IPS DF 6.9 (cell line): ENCODE measurements at regions not wholly inside any gene's neighbourhood (a gene's known extent, or its start where the extent isn't known, plus 50 kb on each side); places are given as distances from the start of the nearest gene placed in this dataset.

Source experiments
- DNase-seq: peaks from one replicate; pipeline ENCODE4 v3.0.0-alpha.2; 2013; ENCODE audit warnings: low read depth, low spot score
- H3K27ac ChIP-seq: one replicate; pipeline ENCODE4 v1.5.1; 2013; ENCODE audit warnings: low read length, control low read depth
- H3K27me3 ChIP-seq: 2 replicates; pipeline ENCODE4 v1.6.1; 2013; ENCODE audit warnings: mild to moderate bottlenecking, low read length; ENCODE audit not compliant: control insufficient read depth, insufficient read depth
- H3K36me3 ChIP-seq: 2 replicates; pipeline ENCODE4 v1.6.1; 2013; ENCODE audit warnings: low read length; ENCODE audit not compliant: control insufficient read depth, insufficient read depth
- H3K4me1 ChIP-seq: 2 replicates; pipeline ENCODE4 v1.6.1; 2013; ENCODE audit warnings: low read length; ENCODE audit not compliant: control insufficient read depth, insufficient read depth
- H3K4me3 ChIP-seq: 2 replicates; pipeline ENCODE4 v1.5.1; 2013; ENCODE audit warnings: mild to moderate bottlenecking, low read length
- H3K9me3 ChIP-seq: 2 replicates; pipeline ENCODE4 v1.6.1; 2013; ENCODE audit warnings: low read length, inconsistent platforms; ENCODE audit not compliant: control insufficient read depth, insufficient read depth
- WGBS: extraction: QIAGEN DNeasy Blood & Tissue Kit; methylation state at CpG from one replicate; pipeline ENCODE4 v1.1.7; 2013; ENCODE audit warnings: mixed read lengths, missing lambda C conversion rate; ENCODE audit not compliant: insufficient read length, insufficient coverage; 5-methylcytosine and 5-hydroxymethylcytosine counted together

GRCh38 chr5:104987074-104987473 lies 1424.5 kb upstream of the NUDT12 start:
- Histone ChIP-seq H3K36me3 (no peaks in the 10 kb centered on the region), H3K4me3 (no peak overlapping the region), H3K27ac (no peak overlapping the region), H3K27me3 (no peaks in the 10 kb centered on the region), H3K4me1 (no peaks in the 10 kb centered on the region), H3K9me3 (no peaks in the 10 kb centered on the region)
- no peak for DNase-seq

DNA sequence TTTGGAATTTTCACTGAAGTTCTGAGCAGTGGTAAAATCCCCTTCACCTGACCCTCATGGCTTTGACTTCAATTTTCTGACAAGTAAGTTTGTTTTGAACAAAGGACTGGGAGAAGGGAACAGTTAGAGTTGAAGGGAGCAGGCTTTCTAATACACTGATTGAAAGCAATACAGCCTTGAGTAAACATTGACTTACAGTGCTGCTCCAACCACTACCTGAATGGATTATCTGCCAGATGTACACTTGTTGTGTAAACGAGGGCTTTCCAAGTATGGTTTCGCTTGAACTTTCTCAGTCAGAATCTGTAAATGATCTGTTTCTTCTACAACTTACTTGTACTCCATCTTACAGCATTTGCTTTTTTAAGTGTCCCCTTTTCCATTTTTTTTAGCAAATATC lies 1414.9 kb upstream of the NUDT12 start:
- H3K27me3 ChIP-seq, result no peaks in the 10 kb centered on the region
- no CpG with 5 or more reads among the region's 2 CpGs for WGBS
- no peaks in the 10 kb centered on the region for H3K9me3 ChIP-seq
- H3K4me3 ChIP-seq, result no peak overlapping the region
- H3K27ac ChIP-seq, result no peak overlapping the region
- no peak for DNase-seq
- no peaks in the 10 kb centered on the region for H3K36me3 ChIP-seq
- H3K4me1 ChIP-seq, result no peaks in the 10 kb centered on the region

DNA sequence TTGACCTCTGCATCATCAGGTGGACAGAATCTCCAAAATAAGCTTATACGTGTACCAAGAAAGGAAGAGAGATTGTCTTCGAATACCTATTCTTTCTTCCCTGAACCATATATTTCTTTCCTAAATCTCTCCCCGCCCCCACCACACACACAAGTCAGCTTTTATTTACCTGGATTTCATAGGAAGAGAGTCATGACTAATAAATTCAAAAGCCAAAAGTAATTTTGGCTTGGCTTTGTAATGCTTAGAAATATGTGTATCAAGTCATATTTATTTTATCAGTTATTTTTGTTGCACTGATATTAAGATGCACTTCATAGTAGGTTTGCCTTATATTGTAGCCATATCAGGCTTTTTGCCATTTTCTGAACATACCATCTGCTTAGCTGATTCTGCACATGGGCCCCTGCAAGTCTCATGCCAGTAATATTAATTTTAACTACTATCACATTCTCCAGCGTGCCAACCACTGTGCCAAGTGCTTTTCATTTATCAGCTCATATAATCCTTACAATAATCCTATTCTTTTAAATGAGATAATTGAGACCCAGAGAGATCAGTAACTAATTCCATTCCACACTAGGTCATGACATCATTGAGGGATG lies 1405.3 kb upstream of the NUDT12 start:
- Histone ChIP-seq H3K9me3 (no peaks in the 10 kb centered on the region), H3K27me3 (no peaks in the 10 kb centered on the region), H3K4me1 (no peaks in the 10 kb centered on the region), H3K36me3 (no peaks in the 10 kb centered on the region), H3K27ac (no peak overlapping the region), H3K4me3 (no peak overlapping the region)
- no peak for DNase-seq
- WGBS, result 100% methylated on average over 2 of the region's 4 CpGs

- no peak overlapping the region for H3K27ac ChIP-seq
- H3K9me3 ChIP-seq, result no peaks in the 10 kb centered on the region
- no peaks in the 10 kb centered on the region for H3K4me1 ChIP-seq
- H3K4me3 ChIP-seq, result no peak overlapping the region
- WGBS, result no CpG with 5 or more reads among the region's 1 CpG
- no peak for DNase-seq
- H3K36me3 ChIP-seq, result no peaks in the 10 kb centered on the region
- H3K27me3 ChIP-seq, result no peaks in the 10 kb centered on the region
Measured at GRCh38 chr5:104965006-104965405, 1402.4 kb upstream of the NUDT12 start.

DNA sequence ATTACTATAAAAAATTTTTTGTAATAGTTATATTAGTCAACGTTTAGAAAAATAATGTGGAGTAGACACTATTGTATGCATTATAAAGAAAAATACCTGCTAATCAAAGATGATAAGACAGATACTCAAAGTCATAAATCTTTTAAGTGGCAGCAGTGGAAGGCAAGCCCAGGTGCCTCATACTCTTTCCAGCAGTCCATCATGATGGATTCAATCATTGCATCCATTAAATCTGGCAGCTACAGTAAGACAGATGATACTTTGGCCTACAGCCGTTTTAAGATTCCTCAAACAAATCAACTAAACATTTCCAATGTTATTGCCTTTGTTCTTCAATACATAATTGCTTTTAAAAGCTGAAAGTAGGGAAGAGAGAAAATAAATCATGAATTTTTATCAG lies 1392.9 kb upstream of the NUDT12 start:
- WGBS, result no CpG with 5 or more reads among the region's 2 CpGs
- Histone ChIP-seq H3K9me3 (no peaks in the 10 kb centered on the region), H3K27me3 (no peaks in the 10 kb centered on the region), H3K27ac (no peak overlapping the region), H3K36me3 (no peaks in the 10 kb centered on the region; the same call in 1 of the 2 replicates), H3K4me1 (no peaks in the 10 kb centered on the region), H3K4me3 (no peak overlapping the region)
- no peak for DNase-seq

DNA sequence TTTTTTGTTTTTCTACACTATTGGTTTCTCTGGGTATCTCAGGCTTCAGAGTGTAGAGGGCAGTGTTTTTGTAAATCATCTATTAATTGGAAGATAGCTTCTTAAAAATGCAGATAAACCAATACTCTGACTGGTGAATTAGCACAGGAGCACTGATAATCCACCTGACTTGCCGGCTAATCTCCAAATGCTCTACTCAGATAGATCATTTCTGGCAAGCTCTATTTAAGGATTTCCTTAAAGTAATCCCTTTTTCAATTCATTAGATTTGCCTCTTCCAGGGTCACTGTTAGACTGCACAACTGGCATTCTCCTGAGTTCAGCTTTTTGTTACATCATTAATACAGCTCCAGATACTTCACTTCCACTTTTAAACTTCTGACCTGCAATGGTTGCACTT lies 1390.3 kb upstream of the NUDT12 start:
- Histone ChIP-seq H3K4me1 (no peaks in the 10 kb centered on the region), H3K27ac (no peak overlapping the region), H3K36me3 (no peaks in the 10 kb centered on the region; the same call in 1 of the 2 replicates), H3K27me3 (no peaks in the 10 kb centered on the region), H3K4me3 (no peak overlapping the region), H3K9me3 (no peaks in the 10 kb centered on the region)
- no peak for DNase-seq
- WGBS, result no CpG with 5 or more reads among the region's 1 CpG

DNA sequence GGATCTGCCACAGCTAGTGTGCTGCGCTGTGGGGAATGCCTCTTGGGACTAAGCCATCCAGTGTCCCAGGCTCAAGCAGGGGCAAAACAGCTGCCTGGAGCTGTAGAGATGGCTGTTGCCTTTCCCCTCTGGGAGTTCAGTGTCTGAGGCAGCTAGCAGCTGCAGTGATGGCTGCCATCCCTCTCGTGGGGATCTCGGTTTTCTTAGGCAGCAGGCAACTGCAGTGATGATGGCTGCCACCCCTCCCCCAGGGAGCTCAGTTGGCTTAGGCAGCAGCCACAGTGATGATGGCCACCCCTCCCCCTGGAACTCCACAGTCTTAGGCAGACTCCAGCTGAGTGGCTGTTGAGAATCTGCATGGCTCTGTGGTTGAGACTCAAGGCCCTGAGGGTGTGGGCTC lies 1389.2 kb upstream of the NUDT12 start:
- Histone ChIP-seq H3K4me3 (no peak overlapping the region), H3K9me3 (no peaks in the 10 kb centered on the region), H3K27ac (no peak overlapping the region), H3K4me1 (no peaks in the 10 kb centered on the region), H3K36me3 (no peaks in the 10 kb centered on the region; the same call in 1 of the 2 replicates), H3K27me3 (no peaks in the 10 kb centered on the region)
- no peak for DNase-seq
- no CpG with 5 or more reads among the region's 3 CpGs for WGBS

GRCh38 chr5:104947076-104947475 lies 1384.5 kb upstream of the NUDT12 start:
- WGBS, result no CpG with 5 or more reads among the region's 1 CpG
- H3K4me1 ChIP-seq, result no peaks in the 10 kb centered on the region
- no peak overlapping the region for H3K27ac ChIP-seq
- H3K9me3 ChIP-seq, result no peaks in the 10 kb centered on the region
- H3K4me3 ChIP-seq, result no peak overlapping the region
- DNase-seq, result no peak
- H3K36me3 ChIP-seq, result no peaks in the 10 kb centered on the region; the same call in 1 of the 2 replicates
- H3K27me3 ChIP-seq, result no peaks in the 10 kb centered on the region

- no peaks in the 10 kb centered on the region for H3K27me3 ChIP-seq
- DNase-seq, result no peak
- WGBS, result no CpG with 5 or more reads among the region's 1 CpG
- H3K9me3 ChIP-seq, result no peaks in the 10 kb centered on the region
- H3K36me3 ChIP-seq, result no peaks in the 10 kb centered on the region
- H3K4me3 ChIP-seq, result no peak overlapping the region
- H3K27ac ChIP-seq, result no peak overlapping the region
- H3K4me1 ChIP-seq, result no peaks in the 10 kb centered on the region
Measured at GRCh38 chr5:104942735-104943134, 1380.1 kb upstream of the NUDT12 start.

DNA sequence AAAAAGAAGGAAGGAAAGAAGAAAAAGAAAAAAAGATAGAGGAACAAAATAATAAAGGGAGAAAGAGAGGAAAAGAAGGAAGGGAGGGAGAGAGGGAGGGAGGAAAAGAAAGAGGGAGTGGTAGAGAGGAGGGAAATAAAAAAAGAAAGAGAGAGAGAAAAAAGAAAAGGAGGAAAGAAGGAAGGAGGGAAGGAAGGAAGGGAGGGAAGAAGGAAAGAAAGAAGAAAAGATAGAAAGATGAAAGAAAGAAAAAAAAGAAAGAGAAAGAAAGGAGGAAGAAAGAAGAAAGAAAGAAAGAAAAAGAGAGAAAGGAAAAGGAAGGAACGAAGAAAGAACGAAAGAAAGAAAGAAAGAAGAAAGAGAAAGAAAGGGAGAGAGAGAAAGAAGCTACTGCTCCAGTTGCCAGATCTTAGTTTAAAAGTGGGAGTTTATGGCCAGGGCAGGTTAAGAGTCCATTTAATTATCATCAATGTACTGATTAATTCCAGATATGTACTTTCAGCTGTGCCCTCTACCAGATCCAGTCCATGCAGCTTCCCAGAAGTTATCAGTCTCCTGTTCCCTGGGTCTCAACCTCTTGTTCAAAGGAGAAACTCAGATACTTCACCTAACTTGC lies 1378.5 kb upstream of the NUDT12 start:
- Histone ChIP-seq H3K36me3 (no peaks in the 10 kb centered on the region), H3K27me3 (no peaks in the 10 kb centered on the region), H3K4me3 (no peak overlapping the region), H3K27ac (no peak overlapping the region), H3K4me1 (no peaks in the 10 kb centered on the region), H3K9me3 (no peaks in the 10 kb centered on the region)
- no CpG with 5 or more reads among the region's 2 CpGs for WGBS
- DNase-seq, result no peak

DNA sequence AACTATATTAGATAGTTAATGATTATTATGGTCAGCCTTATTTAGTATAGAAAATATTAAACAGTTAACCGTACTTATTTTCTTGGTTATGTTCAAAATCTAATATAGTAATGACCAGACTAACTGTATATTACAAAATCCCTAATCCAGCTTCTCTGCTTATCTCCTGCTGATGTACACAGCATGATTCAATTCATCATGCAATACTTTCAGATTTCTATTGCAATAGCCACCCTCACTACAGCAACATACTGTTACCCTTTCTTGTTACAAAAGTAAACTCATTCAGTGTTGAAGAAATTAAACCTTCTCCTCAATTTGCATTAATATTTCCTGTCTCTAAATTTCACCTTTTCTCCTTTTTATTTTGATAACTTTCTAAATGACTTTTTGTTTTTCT lies 1375.0 kb upstream of the NUDT12 start:
- H3K4me3 ChIP-seq, result no peak overlapping the region
- DNase-seq, result no peak
- no peaks in the 10 kb centered on the region for H3K36me3 ChIP-seq
- H3K4me1 ChIP-seq, result no peaks in the 10 kb centered on the region
- H3K27me3 ChIP-seq, result no peaks in the 10 kb centered on the region
- WGBS, result no CpG with 5 or more reads among the region's 1 CpG
- no peaks in the 10 kb centered on the region for H3K9me3 ChIP-seq
- H3K27ac ChIP-seq, result no peak overlapping the region
